K562 (cell line): ENCODE measurements at regions not wholly inside any gene's neighbourhood (a gene's known extent, or its start where the extent isn't known, plus 50 kb on each side); places are given as distances from the start of the nearest gene placed in this dataset.

Source experiments
- EGR1 ChIP-seq: fragments of 450-650 bp; conservative IDR thresholded peaks from 2 replicates; pipeline ENCODE4 v1.6.1; 2017; ENCODE audit warnings: mild to moderate bottlenecking
- EZH2 ChIP-seq: IDR thresholded peaks from 2 replicates; pipeline ENCODE4 v1.6.1; 2012; ENCODE audit warnings: low read depth, mild to moderate bottlenecking, inconsistent platforms, low read length, borderline replicate concordance
- FOXJ3 ChIP-seq: sonication (generic); formaldehyde crosslinking; IDR thresholded peaks from 2 replicates; pipeline ENCODE4 v1.4.0; 2020; ENCODE audit warnings: mild to moderate bottlenecking, missing genetic modification reagents
- MED1 ChIP-seq: sonication (generic); formaldehyde crosslinking; IDR thresholded peaks from 2 replicates; pipeline ENCODE4 v1.8.1; 2023; ENCODE audit warnings: missing genetic modification reagents, borderline replicate concordance
- NONO ChIP-seq, 2 experiments: fragments of 200-400 bp in 1 of 2; fragments of 450-650 bp in 1 of 2; formaldehyde crosslinking in 1 of 2; IDR thresholded peaks; 2 replicates each; pipeline ENCODE4 v1.6.1; 2017; ENCODE audit warnings: low read depth in 2 of 2, mild to moderate bottlenecking in 2 of 2, moderate library complexity in 2 of 2, low read length in 1 of 2
- RBM22 ChIP-seq: fragments of 200-400 bp; formaldehyde crosslinking; IDR thresholded peaks from 2 replicates; pipeline ENCODE4 v1.6.1; 2018; ENCODE audit warnings: low read length, low read depth; ENCODE audit not compliant: poor library complexity, severe bottlenecking
- RBM39 ChIP-seq: fragments of 200-400 bp; formaldehyde crosslinking; optimal IDR thresholded peaks from 2 replicates; pipeline ENCODE3; 2018; ENCODE audit warnings: low read depth, low read length
- SETDB1 ChIP-seq: IDR thresholded peaks from one replicate; pipeline ENCODE4 v1.6.1; 2012; ENCODE audit warnings: low read length, control low read depth, inconsistent platforms
- USF1 ChIP-seq: sonication (generic); formaldehyde crosslinking; IDR thresholded peaks from 2 replicates; pipeline ENCODE4 v1.9.0; 2022; ENCODE audit warnings: mild to moderate bottlenecking, missing genetic modification reagents
- ZBTB2 ChIP-seq: fragments of 450-650 bp; IDR thresholded peaks from 2 replicates; pipeline ENCODE4 v1.6.1; 2016; ENCODE audit warnings: antibody characterized with exemption
- TF ChIP-seq, protein P1 (sequence below), 3 experiments: IDR thresholded peaks in 2 of 3; conservative IDR thresholded peaks in 1 of 3; 2 replicates each; pipeline ENCODE4 v1.5.1; 2011 to 2012; ENCODE audit warnings: low read length in 3 of 3, mild to moderate bottlenecking in 3 of 3, control low read depth in 2 of 3, improper control_type of control experiment in 1 of 3, inconsistent platforms in 1 of 3, low read depth in 1 of 3, mixed read lengths in 1 of 3, moderate library complexity in 1 of 3; ENCODE audit not compliant: insufficient read depth in 2 of 3
- TF ChIP-seq, protein P2 (sequence below): sonication (generic); formaldehyde crosslinking; IDR thresholded peaks from 2 replicates; pipeline ENCODE4 v1.5.0; 2020; ENCODE audit warnings: missing genetic modification reagents

DNA sequence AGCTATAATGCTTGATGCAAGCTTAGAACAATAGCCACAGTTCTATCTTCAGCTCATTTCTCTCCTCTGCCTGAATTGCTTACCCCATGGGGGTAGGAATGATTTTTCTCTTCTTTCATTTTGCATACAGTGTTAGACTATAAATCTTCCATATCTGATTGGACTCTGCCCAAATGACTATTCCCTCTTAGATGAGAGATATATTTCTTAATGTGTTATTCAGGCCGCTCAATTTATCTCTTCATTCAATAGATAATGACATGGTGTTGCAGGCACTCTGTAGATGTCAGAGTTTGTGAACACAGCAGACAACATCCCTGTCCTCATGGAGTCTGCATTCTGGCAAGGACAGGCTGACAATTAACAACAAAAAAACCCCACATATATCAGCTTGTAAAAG is 443.7 kb upstream of the CELF4 start:
- TF ChIP-seq MED1 (CRISPR knock-in tag): no peak
- no peak for TF ChIP-seq SETDB1
- TF ChIP-seq RBM39: no peak
- no peak for TF ChIP-seq EZH2
- TF ChIP-seq USF1: no peak
- TF ChIP-seq EGR1: no peak
- no peak for TF ChIP-seq RBM22
- no peak for TF ChIP-seq NONO (IDR thresholded peaks at IDR 0.05; ENCODE audit: low read depth in 2 of 2, low read length in 1 of 2)
- no peak for TF ChIP-seq FOXJ3 (CRISPR knock-in tag)
- no peak for TF ChIP-seq ZBTB2
- TF ChIP-seq, protein P1, sequence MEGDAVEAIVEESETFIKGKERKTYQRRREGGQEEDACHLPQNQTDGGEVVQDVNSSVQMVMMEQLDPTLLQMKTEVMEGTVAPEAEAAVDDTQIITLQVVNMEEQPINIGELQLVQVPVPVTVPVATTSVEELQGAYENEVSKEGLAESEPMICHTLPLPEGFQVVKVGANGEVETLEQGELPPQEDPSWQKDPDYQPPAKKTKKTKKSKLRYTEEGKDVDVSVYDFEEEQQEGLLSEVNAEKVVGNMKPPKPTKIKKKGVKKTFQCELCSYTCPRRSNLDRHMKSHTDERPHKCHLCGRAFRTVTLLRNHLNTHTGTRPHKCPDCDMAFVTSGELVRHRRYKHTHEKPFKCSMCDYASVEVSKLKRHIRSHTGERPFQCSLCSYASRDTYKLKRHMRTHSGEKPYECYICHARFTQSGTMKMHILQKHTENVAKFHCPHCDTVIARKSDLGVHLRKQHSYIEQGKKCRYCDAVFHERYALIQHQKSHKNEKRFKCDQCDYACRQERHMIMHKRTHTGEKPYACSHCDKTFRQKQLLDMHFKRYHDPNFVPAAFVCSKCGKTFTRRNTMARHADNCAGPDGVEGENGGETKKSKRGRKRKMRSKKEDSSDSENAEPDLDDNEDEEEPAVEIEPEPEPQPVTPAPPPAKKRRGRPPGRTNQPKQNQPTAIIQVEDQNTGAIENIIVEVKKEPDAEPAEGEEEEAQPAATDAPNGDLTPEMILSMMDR (IDR thresholded peaks at IDR 0.05 in 2 of 3, conservative IDR thresholded peaks at IDR 0.05 in 1 of 3; ENCODE audit: insufficient read depth in 2 of 3, low read depth in 1 of 3, low read length in 3 of 3): no peak
- TF ChIP-seq, protein P2, sequence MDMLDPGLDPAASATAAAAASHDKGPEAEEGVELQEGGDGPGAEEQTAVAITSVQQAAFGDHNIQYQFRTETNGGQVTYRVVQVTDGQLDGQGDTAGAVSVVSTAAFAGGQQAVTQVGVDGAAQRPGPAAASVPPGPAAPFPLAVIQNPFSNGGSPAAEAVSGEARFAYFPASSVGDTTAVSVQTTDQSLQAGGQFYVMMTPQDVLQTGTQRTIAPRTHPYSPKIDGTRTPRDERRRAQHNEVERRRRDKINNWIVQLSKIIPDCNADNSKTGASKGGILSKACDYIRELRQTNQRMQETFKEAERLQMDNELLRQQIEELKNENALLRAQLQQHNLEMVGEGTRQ: no peak
